GM12878 (cell line): ENCODE measurements at regions not wholly inside any gene's neighbourhood (a gene's known extent, or its start where the extent isn't known, plus 50 kb on each side); places are given as distances from the start of the nearest gene placed in this dataset.
A peak's percentile ranks its signal among the peaks of the same experiment; 100 is the strongest.

Experiments used
- BHLHE40 ChIP-seq, 2 experiments: fragments of 450-650 bp in 1 of 2; IDR thresholded peaks; 2 replicates each; pipeline ENCODE4 v1.6.1; 2011 to 2017; ENCODE audit warnings: low read depth in 2 of 2, borderline replicate concordance in 1 of 2, improper control_type of control experiment in 1 of 2, low read length in 1 of 2, mild to moderate bottlenecking in 1 of 2
- FOS ChIP-seq: IDR thresholded peaks from 3 replicates; pipeline ENCODE4 v1.6.1; 2011; ENCODE audit warnings: borderline replicate concordance; ENCODE audit not compliant: insufficient read length; ENCODE audit errors: extremely low read depth
- IKZF2 ChIP-seq, 2 experiments: fragments of 450-650 bp; IDR thresholded peaks; 2 replicates each; pipeline ENCODE4 v1.6.1; 2017; ENCODE audit warnings: mild to moderate bottlenecking in 2 of 2, moderate library complexity in 2 of 2
- IRF4 ChIP-seq: IDR thresholded peaks from 2 replicates; pipeline ENCODE4 v1.6.1; 2011; ENCODE audit warnings: low read depth, low read length
- JUNB ChIP-seq: IDR thresholded peaks from 2 replicates; pipeline ENCODE4 v1.6.1; 2016; ENCODE audit warnings: antibody characterized with exemption, mild to moderate bottlenecking
- MEF2A ChIP-seq: IDR thresholded peaks from 2 replicates; pipeline ENCODE4 v1.6.1; 2011; ENCODE audit warnings: low read depth, mild to moderate bottlenecking, low read length, moderate library complexity; ENCODE audit not compliant: insufficient read depth
- POLR2AphosphoS5 ChIP-seq: IDR thresholded peaks from 2 replicates; pipeline ENCODE4 v1.6.1; 2011; ENCODE audit warnings: mild to moderate bottlenecking, low read length, inconsistent platforms
- RCOR1 ChIP-seq: conservative IDR thresholded peaks from 2 replicates; pipeline ENCODE4 v1.6.1; 2012; ENCODE audit warnings: low read depth, low read length, improper control_type of control experiment
- REST ChIP-seq: IDR thresholded peaks from 2 replicates; pipeline ENCODE4 v1.6.1; 2012; ENCODE audit warnings: mild to moderate bottlenecking, low read depth, low read length
- SIN3A ChIP-seq: IDR thresholded peaks from 2 replicates; pipeline ENCODE4 v1.6.1; 2012; ENCODE audit warnings: low read depth, low read length, improper control_type of control experiment
- SKIL ChIP-seq: fragments of 450-650 bp; IDR thresholded peaks from 2 replicates; pipeline ENCODE4 v1.6.1; 2017; ENCODE audit warnings: mild to moderate bottlenecking, low read depth, inconsistent platforms; ENCODE audit not compliant: poor library complexity, severe bottlenecking
- TARDBP ChIP-seq: IDR thresholded peaks from 2 replicates; pipeline ENCODE4 v1.6.1; 2016; ENCODE audit warnings: borderline replicate concordance
- YBX1 ChIP-seq: fragments of 450-650 bp; IDR thresholded peaks from 2 replicates; pipeline ENCODE4 v1.6.1; 2016; ENCODE audit warnings: antibody characterized with exemption
- TF ChIP-seq, protein P1 (sequence below): fragments of 450-650 bp; IDR thresholded peaks from 2 replicates; pipeline ENCODE4 v1.6.1; 2016; ENCODE audit warnings: mild to moderate bottlenecking
- TF ChIP-seq, protein P2 (sequence below): IDR thresholded peaks from 2 replicates; pipeline ENCODE4 v1.6.1; 2011; ENCODE audit warnings: mild to moderate bottlenecking, low read depth, low read length, moderate library complexity; ENCODE audit not compliant: insufficient replicate concordance
- TF ChIP-seq, protein P3 (sequence below): IDR thresholded peaks from 2 replicates; pipeline ENCODE4 v1.6.1; 2012; ENCODE audit warnings: low read depth, low read length, improper control_type of control experiment

- TF ChIP-seq REST, result no peak
- no peak for TF ChIP-seq SIN3A
- TF ChIP-seq, protein P1, sequence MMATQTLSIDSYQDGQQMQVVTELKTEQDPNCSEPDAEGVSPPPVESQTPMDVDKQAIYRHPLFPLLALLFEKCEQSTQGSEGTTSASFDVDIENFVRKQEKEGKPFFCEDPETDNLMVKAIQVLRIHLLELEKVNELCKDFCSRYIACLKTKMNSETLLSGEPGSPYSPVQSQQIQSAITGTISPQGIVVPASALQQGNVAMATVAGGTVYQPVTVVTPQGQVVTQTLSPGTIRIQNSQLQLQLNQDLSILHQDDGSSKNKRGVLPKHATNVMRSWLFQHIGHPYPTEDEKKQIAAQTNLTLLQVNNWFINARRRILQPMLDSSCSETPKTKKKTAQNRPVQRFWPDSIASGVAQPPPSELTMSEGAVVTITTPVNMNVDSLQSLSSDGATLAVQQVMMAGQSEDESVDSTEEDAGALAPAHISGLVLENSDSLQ, result no peak
- TF ChIP-seq IRF4, result peak; percentile 48; the same call in 1 of the 2 replicates
- TF ChIP-seq POLR2AphosphoS5, result no peak
- TF ChIP-seq MEF2A, result peak; percentile 41; the same call in 1 of the 2 replicates
- no peak for TF ChIP-seq FOS
- TF ChIP-seq, protein P2, sequence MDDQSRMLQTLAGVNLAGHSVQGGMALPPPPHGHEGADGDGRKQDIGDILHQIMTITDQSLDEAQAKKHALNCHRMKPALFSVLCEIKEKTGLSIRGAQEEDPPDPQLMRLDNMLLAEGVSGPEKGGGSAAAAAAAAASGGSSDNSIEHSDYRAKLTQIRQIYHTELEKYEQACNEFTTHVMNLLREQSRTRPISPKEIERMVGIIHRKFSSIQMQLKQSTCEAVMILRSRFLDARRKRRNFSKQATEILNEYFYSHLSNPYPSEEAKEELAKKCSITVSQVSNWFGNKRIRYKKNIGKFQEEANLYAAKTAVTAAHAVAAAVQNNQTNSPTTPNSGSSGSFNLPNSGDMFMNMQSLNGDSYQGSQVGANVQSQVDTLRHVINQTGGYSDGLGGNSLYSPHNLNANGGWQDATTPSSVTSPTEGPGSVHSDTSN, result no peak
- TF ChIP-seq JUNB, result peak; percentile 29
- TF ChIP-seq BHLHE40 (IDR thresholded peaks at IDR 0.05; ENCODE audit: borderline replicate concordance in 1 of 2, low read depth in 2 of 2, low read length in 1 of 2), result 0 out of 4 replicates have a peak, but pooled peaks of 1 of the 2 experiments have one; percentile 29
- no peak for TF ChIP-seq TARDBP
- peak; percentile 81 to 86 for TF ChIP-seq IKZF2 (IDR thresholded peaks at IDR 0.05)
- TF ChIP-seq YBX1, result no peak
- TF ChIP-seq RCOR1, result no peak
- TF ChIP-seq SKIL, result peak; percentile 46
- TF ChIP-seq, protein P3, sequence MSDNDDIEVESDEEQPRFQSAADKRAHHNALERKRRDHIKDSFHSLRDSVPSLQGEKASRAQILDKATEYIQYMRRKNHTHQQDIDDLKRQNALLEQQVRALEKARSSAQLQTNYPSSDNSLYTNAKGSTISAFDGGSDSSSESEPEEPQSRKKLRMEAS, result no peak
Observed at GRCh38 chr15:95557226-95558046, 773.1 kb upstream of the NR2F2 start (continued).
